SHP77 (cell line): ENCODE measurements at regions not wholly inside any gene's neighbourhood (a gene's known extent, or its start where the extent isn't known, plus 50 kb on each side); places are given as distances from the start of the nearest gene placed in this dataset.

Experiments used
- DNase-seq, 2 experiments: peaks; one replicate each; lab custom pipeline; 2025; lab: John Stamatoyannopoulos, UW

DNA sequence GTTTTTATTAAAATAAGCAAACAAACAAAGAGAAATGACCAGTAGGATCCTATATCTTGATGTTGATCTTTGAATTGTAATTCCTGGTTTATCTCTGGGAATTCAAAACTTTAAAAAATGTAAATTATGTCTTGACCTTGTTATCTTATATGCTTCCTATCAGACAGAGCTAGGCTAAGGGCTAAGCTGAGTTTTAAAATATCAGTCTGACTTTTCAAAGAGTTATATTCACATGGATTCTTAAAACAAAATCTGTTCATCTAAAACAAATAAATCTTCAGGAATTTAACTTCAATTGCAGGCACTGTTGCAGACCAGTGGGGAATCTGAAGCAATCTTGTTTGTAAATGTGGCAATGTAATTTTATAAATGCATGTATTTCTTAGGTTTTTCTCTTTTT is 1144.1 kb downstream of the LRFN5 start:
- DNase-seq = no peak

DNA sequence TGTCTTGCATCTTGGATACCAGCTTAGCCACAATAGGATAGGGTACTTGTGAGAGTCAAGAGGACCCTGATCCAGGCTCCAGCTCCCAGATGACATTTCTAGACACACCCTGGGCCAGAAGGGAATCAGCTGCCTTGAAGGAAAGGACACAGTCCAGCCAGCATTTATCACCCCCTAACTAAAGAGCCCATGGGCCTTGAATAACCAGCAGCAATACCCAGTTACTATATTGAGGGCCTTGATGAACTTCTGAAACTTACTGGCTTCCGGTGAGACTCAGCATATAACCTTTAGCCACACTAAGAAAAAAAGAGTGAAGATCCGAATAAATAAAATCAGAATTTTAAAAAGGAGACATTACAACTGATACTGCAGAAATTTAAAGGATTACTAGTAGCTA is 1135.4 kb downstream of the LRFN5 start:
- no peak for DNase-seq

DNA sequence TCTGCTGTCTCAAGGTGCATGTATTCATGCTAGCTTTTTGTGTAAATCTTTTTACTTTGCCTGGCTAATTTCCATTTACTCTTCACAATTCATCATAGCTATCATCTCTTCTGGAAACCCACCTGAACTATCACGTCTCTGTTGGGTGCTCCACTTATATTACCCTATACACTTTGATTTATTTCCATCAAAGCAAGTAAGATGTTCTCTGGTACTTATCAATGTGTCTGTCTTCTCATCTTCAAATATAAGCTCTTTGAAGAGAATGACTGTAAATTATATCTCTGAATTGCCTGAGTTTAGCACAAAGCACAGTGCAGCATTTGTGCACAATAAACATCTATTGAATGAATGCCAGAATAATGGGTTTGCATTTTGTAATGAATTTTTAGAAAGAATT is 1129.7 kb downstream of the LRFN5 start:
- DNase-seq = no peak

DNA sequence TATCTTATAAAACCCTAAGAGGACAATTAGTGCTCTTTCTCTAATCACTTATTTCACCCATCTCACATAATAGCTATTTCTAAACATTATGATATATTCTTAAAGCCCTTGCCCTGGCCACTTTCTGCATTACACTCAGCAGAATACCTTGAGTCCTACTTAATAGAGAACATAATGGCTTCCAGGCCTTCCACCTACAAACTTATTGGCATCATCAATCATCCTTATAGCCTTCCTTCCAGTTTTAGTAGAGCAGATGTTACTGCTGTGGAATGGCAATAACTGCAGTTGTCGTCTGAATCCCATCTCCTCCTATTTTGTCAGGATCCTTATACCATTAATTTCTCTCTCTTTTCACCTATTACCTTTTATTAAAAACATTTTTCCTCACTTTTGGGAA is 1127.4 kb downstream of the LRFN5 start:
- peak in 1 of 2 experiments; percentile 16 for DNase-seq

DNA sequence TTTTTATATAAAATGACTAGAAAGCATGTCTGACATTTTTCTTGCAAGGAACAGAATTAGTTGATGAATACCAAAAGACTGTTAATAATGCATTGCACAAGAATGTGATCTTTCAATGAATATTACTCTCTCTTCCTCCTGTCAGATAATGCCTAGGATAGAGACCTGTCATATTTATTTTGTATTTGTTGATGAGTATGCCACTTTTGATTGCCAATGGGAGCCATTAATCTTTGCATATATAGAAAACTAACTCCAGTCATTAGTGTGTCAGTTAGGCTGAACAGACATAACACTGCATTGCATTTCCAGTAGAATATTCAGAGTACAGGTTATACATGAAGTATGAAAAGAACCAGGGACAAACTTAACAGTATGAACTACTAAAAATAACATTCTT is 1125.3 kb downstream of the LRFN5 start:
- no peak for DNase-seq

DNA sequence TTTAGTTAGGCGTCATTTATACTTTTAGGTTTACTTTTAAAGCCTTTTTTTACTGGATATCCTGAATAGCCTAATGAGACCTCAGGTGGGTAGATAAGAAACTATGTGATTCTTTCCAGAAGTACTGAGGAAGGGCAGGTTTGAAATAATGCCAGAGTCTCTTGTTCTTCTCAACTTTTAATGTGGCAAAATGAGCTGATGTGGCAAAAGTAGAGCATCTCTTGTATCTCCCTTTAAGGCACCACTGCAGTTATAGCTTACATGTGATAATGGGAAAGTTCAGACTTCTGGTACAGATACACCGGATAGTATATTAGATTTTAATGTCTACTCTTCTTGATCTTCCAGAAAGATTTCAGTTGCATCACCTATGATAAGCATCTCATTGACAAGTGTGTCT is 1124.8 kb downstream of the LRFN5 start:
- DNase-seq = no peak

DNA sequence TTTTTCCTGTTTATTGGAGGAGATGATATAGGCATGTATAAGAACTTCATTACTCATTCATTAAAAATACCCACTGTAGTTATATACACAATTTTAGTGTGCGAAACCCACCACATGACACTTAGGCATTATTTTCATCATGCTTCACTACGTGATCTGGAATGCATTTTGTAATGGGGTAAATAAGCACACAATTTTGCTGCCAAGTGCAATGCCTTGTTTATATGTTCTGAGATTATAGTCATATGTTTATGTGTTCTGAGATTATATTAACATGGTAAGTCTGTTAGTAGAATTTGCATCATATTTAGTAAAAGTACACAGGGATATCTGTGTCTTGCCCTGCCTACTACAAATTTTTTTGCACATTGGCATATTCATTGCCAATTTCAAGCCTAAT is 1123.0 kb downstream of the LRFN5 start:
- DNase-seq = no peak

DNA sequence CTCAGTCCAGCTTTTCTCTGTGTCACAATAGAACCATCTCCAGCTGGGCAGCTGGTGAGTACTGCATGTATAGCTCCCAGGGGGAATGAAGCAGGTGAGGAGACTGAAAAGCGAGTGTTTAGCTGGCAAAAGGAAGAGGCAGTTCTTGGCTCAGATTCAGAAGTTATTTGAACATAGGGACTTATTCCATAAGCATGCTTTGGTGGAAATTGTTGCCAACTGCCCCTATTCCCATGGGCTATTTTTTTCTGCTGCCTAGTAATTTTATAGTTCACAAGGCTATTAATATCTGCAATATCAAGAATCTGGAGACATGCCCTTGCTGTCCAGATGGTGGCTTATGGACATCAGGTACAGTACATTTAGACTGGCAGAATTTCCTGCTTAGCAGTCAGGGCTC is 1112.7 kb downstream of the LRFN5 start:
- DNase-seq = peak; percentile 87 to 91

DNA sequence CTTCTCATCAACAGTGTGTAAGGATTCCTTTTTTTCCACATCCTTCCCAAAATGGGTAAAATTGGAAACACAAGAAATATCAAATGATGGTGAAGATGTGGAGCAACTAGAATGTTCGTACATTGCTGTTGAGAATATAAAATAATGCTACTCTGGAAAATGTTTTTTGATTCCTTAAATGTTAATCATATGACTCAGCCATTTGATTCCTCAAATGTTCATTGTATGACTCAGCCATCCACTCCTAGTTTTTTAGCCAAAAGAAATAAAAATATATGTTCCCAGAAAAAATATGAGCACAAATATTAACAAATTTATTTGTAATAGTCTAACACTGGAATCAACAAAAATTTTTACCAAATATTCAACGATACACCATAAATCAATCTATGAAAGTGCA is 1108.6 kb downstream of the LRFN5 start:
- DNase-seq = no peak

DNA sequence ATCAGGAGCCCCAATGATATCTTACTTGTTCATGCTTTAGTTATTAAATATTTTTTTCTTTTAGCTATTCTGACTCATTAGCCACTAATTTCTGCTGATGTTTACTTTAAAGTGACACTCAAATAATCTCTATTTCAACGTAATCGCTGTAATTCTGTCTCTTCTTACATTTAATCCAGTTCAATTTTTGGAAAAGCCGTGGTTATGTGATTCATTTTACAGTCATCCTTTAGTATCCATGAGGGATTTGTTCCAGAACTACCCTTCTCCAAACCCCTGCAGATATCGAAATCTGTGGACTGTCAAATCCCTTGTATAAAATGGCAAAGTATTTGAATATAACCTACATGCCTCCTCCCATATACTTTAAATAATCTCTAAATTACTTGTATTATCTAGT is 1103.4 kb downstream of the LRFN5 start:
- no peak for DNase-seq

DNA sequence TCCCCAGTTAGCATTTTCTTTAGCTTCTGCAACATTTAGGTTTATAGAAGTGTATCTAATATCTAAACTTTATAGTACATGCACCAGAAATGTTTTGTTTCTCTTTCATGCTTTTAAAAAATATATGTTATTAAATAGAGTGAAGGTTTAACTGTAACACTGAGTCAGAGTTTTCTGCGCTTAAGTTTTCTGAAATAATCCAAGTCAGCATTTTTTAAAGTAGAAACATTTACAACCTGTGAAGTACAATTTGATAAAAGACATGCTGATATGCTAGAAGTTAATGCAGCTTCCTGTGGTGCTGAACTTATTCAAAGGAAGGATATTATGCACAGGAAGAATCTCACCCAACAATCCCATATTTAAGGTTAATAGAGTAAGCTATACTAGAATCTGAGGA is 1096.8 kb downstream of the LRFN5 start:
- DNase-seq = no peak

DNA sequence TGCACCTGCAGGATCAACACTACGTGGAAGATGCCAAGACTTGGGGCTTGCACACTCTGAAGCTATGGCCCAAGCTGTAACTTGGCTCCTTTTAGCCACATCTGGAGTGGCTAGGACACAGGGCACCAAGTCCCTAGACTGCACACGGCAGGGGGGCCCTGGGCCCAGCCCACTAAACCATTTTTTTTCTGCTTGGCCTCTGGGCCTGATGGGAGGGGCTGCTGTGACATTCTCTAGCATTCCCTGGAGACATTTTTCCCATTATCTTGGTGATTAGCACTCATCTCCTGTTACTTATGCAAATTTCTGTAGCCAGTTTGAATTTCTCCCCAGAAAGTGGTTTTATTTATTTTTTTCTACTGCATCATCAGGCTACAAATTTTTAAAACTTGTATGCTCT is 1080.7 kb downstream of the LRFN5 start:
- DNase-seq = no peak

DNA sequence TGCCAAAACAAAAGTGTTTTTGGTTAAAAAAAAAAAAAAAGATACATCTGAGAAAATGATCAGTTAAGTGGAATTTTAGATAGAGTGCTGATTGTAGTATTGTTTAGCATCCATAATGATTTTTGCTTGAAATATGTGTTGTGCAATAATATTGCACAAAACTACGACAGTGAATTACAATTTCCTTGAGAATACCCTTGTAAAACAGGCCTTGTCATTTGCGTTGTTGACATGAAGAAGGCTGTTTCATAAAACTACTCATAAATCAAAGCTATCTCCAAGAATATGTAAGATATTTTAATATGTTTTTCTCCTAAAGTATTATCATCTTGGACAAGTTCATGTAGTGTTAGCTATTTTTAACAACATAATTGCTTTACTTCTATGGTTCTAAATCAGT is 1077.0 kb downstream of the LRFN5 start:
- no peak for DNase-seq

DNA sequence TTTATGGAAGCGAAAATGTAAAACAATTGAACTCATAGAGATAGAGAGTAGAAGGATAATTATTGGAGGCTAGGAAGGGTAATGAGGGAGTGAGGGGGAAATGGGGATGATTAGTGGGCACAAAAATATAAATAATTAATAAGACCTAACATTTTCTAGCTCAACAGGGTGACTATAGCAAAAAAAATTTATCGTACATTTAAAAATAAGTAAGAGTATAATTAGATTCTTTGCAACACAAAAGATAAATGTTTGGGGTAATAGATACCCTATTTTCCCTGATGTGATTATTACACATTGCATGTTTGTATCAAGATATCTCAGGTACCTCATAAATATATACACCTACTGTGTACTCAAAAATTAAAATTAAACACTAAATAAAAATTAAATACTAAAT is 1070.0 kb downstream of the LRFN5 start:
- no peak for DNase-seq

DNA sequence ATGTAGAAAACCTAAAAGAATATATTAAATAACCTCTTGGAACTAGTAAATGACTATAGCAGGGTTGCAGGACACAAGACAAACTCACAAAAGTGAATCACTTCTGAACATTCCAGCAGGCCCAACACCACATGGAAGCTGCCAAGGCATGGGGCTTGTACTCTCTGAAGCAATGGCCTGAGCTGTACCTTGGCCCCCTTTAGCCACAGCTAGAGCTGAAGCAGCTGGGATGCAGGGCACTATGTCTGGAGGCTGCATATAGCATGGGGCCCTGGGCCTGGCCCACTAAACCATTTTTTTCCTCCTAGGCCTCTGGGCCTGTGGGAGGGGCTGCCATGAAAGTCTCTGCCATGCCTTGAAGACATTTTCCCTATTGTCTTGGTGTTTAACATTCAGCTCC is 1067.3 kb downstream of the LRFN5 start:
- DNase-seq = no peak

DNA sequence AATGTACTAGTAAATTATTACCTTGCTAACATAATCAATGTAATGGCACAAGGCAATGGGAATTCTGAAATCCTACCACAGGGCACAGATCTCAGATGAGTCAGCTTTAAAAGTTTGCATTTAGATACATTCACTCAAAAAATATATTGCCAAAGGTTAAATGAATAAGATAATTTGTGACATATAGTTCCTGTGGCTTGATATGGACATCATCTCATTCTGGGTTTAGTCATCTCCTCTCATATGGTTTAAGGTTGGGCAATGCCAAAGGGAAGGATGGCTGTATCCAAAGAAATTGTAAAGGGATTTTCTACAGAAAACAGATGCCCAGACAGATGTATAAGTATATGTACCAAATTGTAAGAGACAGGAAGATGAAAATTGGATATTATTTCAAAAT is 1065.0 kb downstream of the LRFN5 start:
- DNase-seq = no peak

DNA sequence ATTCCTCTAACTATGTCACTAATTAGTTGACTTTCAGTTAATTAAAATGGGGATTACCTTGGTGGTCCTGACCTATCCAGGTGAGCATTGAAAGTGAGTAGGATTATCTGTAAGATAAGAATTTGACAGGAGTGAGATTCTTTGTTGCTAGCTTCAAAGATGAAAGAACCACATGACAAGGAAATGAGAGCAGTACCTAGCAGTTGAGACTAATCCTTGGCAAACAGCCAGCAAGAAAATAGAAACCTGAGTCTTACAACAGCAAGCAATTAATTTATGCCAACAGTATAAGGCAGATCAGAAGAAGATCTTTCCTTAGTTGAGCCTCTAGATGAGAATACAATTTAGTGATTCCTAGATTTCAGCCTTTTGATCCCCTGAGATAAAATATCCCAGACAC is 1058.4 kb downstream of the LRFN5 start:
- DNase-seq = no peak

DNA sequence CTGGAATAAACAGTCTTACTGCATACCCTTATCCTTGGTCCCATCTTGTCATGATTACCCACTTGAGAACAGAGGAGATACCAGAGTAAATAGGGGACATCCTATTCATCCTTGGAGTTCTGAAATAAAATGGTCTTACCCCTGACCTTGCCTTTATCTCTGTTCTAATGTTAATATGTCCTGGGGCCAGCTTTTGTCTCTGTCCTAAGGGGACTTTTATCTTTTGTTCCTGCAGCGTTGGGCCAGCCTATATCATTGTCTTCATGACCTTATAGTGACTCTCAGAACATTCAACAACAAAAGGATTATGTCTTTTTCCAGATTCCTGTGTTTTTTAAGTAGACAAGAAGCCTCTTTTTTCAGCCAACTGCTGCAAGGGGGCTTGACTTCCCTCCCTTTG is 1057.5 kb downstream of the LRFN5 start:
- no peak for DNase-seq

DNA sequence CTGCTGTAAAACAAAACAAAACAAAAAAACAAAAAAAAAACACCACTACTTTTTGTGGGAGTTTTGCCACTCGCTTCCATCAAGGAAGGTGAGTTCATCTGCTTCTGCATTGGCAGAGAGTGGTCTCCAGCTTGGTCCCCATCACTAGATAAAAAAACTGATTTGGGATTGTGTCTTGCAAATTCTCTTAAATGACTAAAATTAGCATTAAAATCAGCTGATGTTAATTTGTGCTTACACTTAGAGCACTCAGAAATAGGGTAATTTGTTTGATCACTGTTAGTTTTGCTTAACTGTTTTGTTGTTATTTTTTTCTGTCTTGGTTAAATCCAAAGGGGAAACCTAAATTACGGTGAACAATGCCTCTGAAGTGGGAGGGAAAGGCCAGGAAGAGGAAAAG is 1048.0 kb downstream of the LRFN5 start:
- no peak for DNase-seq

DNA sequence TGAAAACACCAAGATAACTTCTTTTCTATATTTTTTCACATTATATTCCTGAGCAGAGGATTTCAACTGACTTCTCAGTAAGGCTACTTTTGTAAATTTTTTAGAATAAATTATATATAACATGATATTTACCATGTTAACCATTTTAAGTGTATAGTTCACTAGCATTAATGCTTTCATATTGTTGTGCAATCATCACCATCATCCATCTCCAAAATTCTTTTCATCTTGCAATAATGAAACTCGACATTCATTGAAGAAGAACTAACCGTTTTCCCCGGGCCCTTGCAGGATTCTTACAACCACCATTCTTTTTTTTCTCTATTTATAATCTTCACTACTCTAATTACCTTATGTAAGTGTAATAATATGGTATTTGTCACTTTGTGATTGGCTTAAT is 1036.1 kb downstream of the LRFN5 start:
- DNase-seq = no peak

DNA sequence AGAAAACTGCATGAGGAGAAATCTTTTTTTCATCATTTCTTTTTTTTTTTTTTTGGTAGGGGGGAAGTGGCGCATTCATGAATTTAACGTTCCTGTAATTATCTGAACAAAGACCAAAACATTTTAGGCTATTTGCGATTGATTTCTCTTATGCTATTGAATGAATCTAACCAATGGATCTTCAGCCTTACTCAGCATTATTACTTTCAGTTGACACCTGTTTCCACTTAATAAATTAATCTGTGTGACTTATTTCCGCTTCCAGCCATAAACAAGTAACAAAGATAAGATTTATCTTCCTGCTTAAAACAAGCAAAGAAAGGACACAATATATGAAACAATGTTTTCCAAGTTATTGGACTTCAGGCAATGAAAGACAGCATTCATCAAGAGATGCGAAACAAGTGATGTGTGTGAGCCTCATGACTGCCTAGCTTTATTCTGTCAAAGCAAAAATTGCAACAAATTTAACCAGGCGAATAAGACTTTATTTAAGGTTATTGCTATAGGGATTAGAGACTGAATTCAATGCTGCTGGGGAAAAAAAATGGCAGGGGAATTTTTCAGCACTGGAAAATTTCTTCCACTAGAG is 1026.9 kb downstream of the LRFN5 start:
- no peak for DNase-seq

DNA sequence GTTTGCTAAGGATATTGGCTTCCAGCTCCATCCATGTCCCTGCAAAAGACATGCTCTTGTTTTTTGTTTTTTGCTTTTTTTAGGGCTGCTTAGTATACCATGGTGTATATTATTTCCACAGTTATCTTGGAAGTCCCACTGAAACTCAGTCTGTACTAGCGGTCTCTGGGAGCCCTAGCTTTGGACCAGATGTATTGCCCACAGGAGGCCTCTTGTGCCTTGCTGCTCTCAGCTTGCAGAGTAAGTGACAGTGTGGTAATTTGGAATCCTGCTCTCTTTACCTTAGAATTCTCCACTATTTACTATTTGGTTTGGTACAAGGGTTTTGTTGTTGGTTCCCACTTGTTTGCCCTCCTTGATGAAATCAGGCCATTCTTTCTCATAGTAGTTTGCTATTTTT is 1022.9 kb downstream of the LRFN5 start:
- no peak for DNase-seq

DNA sequence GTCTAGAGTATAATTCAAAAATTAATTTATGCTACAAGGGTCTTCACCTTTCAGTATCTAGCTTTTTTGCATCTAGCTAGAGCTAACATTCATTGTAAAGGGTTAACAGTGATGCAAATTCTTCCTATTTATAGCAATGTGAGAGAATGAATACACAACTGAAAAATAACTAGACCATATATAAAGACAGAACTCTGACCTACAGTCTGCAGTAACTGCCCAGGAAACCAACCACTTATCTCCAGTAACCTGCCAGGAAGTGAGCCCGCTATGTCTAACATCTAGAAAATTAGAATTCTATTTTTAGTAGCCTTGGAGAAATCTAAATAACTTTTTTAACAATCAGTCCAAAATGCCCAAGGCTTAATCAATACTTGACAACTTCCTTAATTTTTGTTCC is 1021.9 kb downstream of the LRFN5 start:
- DNase-seq = no peak

DNA sequence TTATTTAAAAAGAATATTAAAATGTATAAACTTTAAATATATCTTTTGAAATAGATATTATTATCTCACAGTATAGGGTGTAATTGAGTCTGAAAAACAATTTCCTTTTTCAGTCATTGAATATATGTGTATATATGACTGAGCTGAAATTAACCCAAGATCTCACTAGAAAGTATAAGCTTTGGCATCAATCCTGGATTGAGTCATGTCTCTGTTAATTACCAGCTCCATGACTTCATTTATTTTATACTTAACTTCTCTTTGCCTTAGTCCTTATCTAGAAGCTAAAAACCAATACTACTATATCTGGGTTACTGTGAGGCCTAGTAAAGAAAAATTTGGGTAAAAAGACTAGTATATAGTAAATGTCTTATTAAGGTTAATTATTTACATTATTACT is 1020.3 kb downstream of the LRFN5 start:
- DNase-seq = no peak
